ENCODE measurements at regions not wholly inside any gene's neighbourhood (a gene's known extent, or its start where the extent isn't known, plus 50 kb on each side); places are given as distances from the start of the nearest gene placed in this dataset.

DNA sequence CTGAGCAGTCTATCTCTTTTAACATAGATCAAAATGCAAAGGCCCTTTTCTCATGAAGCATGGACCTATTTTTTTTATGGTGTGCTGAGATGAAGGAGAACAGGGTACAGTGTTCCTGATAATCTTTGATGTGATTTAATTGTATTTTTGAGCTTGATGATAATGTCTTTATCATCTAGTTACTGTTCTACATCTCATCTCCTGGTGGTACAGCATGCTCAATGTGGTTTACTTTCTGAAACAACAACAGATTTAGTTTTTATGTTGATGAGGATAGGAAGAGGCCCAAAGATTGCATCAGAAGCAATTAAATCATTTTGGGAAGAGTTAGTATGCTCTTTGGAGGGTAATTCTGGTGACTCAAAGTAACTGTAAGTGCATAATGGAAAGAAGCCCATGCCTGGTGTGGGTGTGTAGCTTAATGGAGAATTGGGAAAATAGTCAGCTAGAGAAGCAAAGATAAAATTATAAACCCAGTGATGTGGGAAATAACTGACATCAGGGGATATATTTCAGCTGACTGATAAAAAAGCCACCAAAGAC lies 123.0 kb upstream of the KCNN2 start:
- Mint-ChIP-seq H3K27me3 (ENCODE audit: low read depth) (no peaks in the 10 kb centered on the region), H3K9me3 (0 out of 5 replicates have a peak, but pooled peaks cover 0 to under 1% of the 10 kb centered on the region in 2 experiments), H3K4me3 (no peak overlapping the region), H3K36me3 (ENCODE audit: insufficient read depth in 1 of 3, low read depth in 3 of 3) (no peaks in the 10 kb centered on the region), H3K27ac (no peak overlapping the region), H3K4me1 (no peaks in the 10 kb centered on the region)
- no peaks in the 10 kb centered on the region for H3K27me3 ChIP-seq (ENCODE audit: insufficient read depth, low read length)
- H4K91ac ChIP-seq (ENCODE audit: insufficient read length, low read depth, low read length): no peak overlapping the region
- H3K9ac ChIP-seq (ENCODE audit: extremely low read depth, insufficient read length, low read length): no peak overlapping the region
- H2BK120ac ChIP-seq (ENCODE audit: low read depth, low read length, poor library complexity, severe bottlenecking): no peak overlapping the region
- no peak overlapping the region for H2AFZ ChIP-seq (ENCODE audit: low read length)
- no peak overlapping the region for H3K4ac ChIP-seq (ENCODE audit: low read depth, low read length)
- H3K4me1 ChIP-seq (ENCODE audit: insufficient read depth, low read length): no peaks in the 10 kb centered on the region
- no peaks in the 10 kb centered on the region for H3K79me2 ChIP-seq (ENCODE audit: insufficient read depth, low read length)
- no peak overlapping the region for H3K4me2 ChIP-seq (ENCODE audit: insufficient read depth, insufficient read length, low read length)
- no peak overlapping the region for H3K27ac ChIP-seq (ENCODE audit: insufficient read length, low read depth, low read length)
- no peak overlapping the region for H2BK5ac ChIP-seq (ENCODE audit: insufficient read length, low read length)
- H3K23ac ChIP-seq (ENCODE audit: insufficient read length, low read depth, low read length): no peak overlapping the region
- no peak for DNase-seq
- no peak overlapping the region for H4K5ac ChIP-seq (ENCODE audit: insufficient read length, low read depth, low read length)
- H2BK15ac ChIP-seq (ENCODE audit: low read depth, low read length): no peak overlapping the region
- H3K9me3 ChIP-seq (ENCODE audit: control insufficient read depth, low read depth, low read length): no peaks in the 10 kb centered on the region
- H3T11ph ChIP-seq (ENCODE audit: low read length): no peak overlapping the region
- no peak overlapping the region for H2BK12ac ChIP-seq (ENCODE audit: insufficient read length, low read depth, low read length)
- H3K18ac ChIP-seq (ENCODE audit: insufficient read length, low read depth, low read length): no peak overlapping the region
- no peak overlapping the region for H2BK20ac ChIP-seq (ENCODE audit: low read depth, low read length, poor library complexity, severe bottlenecking)
- no peaks in the 10 kb centered on the region for H3K79me1 ChIP-seq (ENCODE audit: insufficient read depth, low read depth, low read length, poor library complexity, severe bottlenecking)
- no peaks in the 10 kb centered on the region for H4K20me1 ChIP-seq (ENCODE audit: control insufficient read depth, insufficient read depth, insufficient read length)
- H3K56ac ChIP-seq (ENCODE audit: insufficient read length, low read depth, low read length): no peak overlapping the region
- TF ChIP-seq, protein P1, sequence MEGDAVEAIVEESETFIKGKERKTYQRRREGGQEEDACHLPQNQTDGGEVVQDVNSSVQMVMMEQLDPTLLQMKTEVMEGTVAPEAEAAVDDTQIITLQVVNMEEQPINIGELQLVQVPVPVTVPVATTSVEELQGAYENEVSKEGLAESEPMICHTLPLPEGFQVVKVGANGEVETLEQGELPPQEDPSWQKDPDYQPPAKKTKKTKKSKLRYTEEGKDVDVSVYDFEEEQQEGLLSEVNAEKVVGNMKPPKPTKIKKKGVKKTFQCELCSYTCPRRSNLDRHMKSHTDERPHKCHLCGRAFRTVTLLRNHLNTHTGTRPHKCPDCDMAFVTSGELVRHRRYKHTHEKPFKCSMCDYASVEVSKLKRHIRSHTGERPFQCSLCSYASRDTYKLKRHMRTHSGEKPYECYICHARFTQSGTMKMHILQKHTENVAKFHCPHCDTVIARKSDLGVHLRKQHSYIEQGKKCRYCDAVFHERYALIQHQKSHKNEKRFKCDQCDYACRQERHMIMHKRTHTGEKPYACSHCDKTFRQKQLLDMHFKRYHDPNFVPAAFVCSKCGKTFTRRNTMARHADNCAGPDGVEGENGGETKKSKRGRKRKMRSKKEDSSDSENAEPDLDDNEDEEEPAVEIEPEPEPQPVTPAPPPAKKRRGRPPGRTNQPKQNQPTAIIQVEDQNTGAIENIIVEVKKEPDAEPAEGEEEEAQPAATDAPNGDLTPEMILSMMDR (conservative IDR thresholded peaks at IDR 0.05): no peak
- H3K14ac ChIP-seq (ENCODE audit: insufficient read depth, low read length): no peak overlapping the region
- H2AK5ac ChIP-seq (ENCODE audit: insufficient read length, low read length): no peak overlapping the region
- H4K8ac ChIP-seq (replicated peaks; ENCODE audit: insufficient read length, low read depth, low read length): no peak overlapping the region
- no peaks in the 10 kb centered on the region for H3K23me2 ChIP-seq (ENCODE audit: insufficient read length, low read depth, low read length, poor library complexity, severe bottlenecking)
